Thyroid gland (tissue), 4 donors: ENCODE measurements at regions not wholly inside any gene's neighbourhood (a gene's known extent, or its start where the extent isn't known, plus 50 kb on each side); places are given as distances from the start of the nearest gene placed in this dataset.

ENCODE experiments used
- CTCF ChIP-seq, 6 experiments: fragments of 200-600 bp in 3 of 6; fragments of 450-650 bp in 3 of 6; sonication (generic) in 3 of 6; IDR thresholded peaks; one replicate each; pipeline ENCODE4 v1.5.1; 2016 to 2019; ENCODE audit warnings: antibody characterized with exemption in 6 of 6, mild to moderate bottlenecking in 2 of 6, inconsistent platforms in 1 of 6, moderate library complexity in 1 of 6
- POLR2A ChIP-seq, 2 donors: fragments of 450-650 bp; IDR thresholded peaks; one replicate each; pipeline ENCODE4 v1.6.1; 2017; ENCODE audit warnings: antibody characterized with exemption in 2 of 2, mild to moderate bottlenecking in 2 of 2, moderate library complexity in 1 of 2

GRCh38 chr9:85417674-85418073 is 324.1 kb downstream of the AGTPBP1 start:
- TF ChIP-seq CTCF (IDR thresholded peaks at IDR 0.05) (no peak), POLR2A (IDR thresholded peaks at IDR 0.05) (no peak)
